ENCODE measurements at regions not wholly inside any gene's neighbourhood (a gene's known extent, or its start where the extent isn't known, plus 50 kb on each side); places are given as distances from the start of the nearest gene placed in this dataset.

GRCh38 chr2:191573216-191573615, 104.7 kb upstream of the NABP1 start:
- no peak overlapping the region for H3K27ac Mint-ChIP-seq
- ChIA-PET POLR2A (interaction anchor here (1.3 to 1.6 kb wide), 2 partner anchors 44 to 105 kb away, joined by 4 to 5 read pairs; partner anchors contain the start of gene NABP1), CTCF (no interaction called here)
- H3K4me1 Mint-ChIP-seq (ENCODE audit: low read depth) = peaks cover 19% of the 10 kb centered on the region
- Histone ChIP-seq H3K27me3 (ENCODE audit: control insufficient read depth in 1 of 2, insufficient read depth in 2 of 2, low read length in 2 of 2) (no peaks in the 10 kb centered on the region), H3K36me3 (ENCODE audit: insufficient read depth, low read length) (no peaks in the 10 kb centered on the region), H3K4me1 (ENCODE audit: insufficient read depth, low read length) (peaks cover 8% of the 10 kb centered on the region), H3K9me3 (ENCODE audit: control insufficient read depth in 1 of 2, insufficient read depth in 1 of 2, low read length in 2 of 2) (no peaks in the 10 kb centered on the region), H3K27ac (ENCODE audit: low read depth in 1 of 2, low read length in 2 of 2) (no peak overlapping the region), H3K4me3 (ENCODE audit: low read length) (no peak overlapping the region)
- no peak overlapping the region for H3K4me3 Mint-ChIP-seq
- H3K27me3 Mint-ChIP-seq = no peaks in the 10 kb centered on the region
- no peaks in the 10 kb centered on the region for H3K9me3 Mint-ChIP-seq
- no peak for TF ChIP-seq CTCF (IDR thresholded peaks at IDR 0.05)
- intact Hi-C loops (cut with DNase I, micrococcal nuclease) = loop anchor here in 1 of 2 experiments (5.0 kb wide), 2 partner anchors 44 to 104 kb away; partner anchors contain the start of gene NABP1
- DNase-seq (no peak), ATAC-seq (ENCODE audit: poor library complexity) (no peak)
- no peaks in the 10 kb centered on the region for H3K36me3 Mint-ChIP-seq (ENCODE audit: low read depth)

GRCh38 chr2:191574232-191574631, 103.7 kb upstream of the NABP1 start:
- intact Hi-C loops (cut with DNase I, micrococcal nuclease) = loop anchor here in 1 of 2 experiments (5.0 kb wide), 2 partner anchors 43 to 103 kb away; partner anchors contain the start of gene NABP1
- H3K27ac ChIP-seq (ENCODE audit: low read depth in 1 of 2, low read length in 2 of 2) = no peak overlapping the region
- H3K9me3 ChIP-seq (ENCODE audit: control insufficient read depth in 1 of 2, insufficient read depth in 1 of 2, low read length in 2 of 2) = no peaks in the 10 kb centered on the region
- peaks cover 19% of the 10 kb centered on the region for H3K4me1 Mint-ChIP-seq (ENCODE audit: low read depth)
- no peak overlapping the region for H3K27ac Mint-ChIP-seq
- DNase-seq (no peak), ATAC-seq (ENCODE audit: poor library complexity) (no peak)
- H3K36me3 Mint-ChIP-seq (ENCODE audit: low read depth) = no peaks in the 10 kb centered on the region
- peaks cover 8% of the 10 kb centered on the region for H3K4me1 ChIP-seq (ENCODE audit: insufficient read depth, low read length)
- CTCF ChIA-PET = no interaction called here
- no peaks in the 10 kb centered on the region for H3K27me3 Mint-ChIP-seq
- TF ChIP-seq CTCF (IDR thresholded peaks at IDR 0.05) = no peak
- no peaks in the 10 kb centered on the region for H3K9me3 Mint-ChIP-seq
- H3K4me3 Mint-ChIP-seq = no peak overlapping the region
- POLR2A ChIA-PET = interaction anchor here (0.5 to 1.6 kb wide), 2 partner anchors 43 to 52 kb away, joined by 4 read pairs; no protein-coding TSS in a partner anchor
- no peaks in the 10 kb centered on the region for H3K36me3 ChIP-seq (ENCODE audit: insufficient read depth, low read length)
- no peaks in the 10 kb centered on the region for H3K27me3 ChIP-seq (ENCODE audit: control insufficient read depth in 1 of 2, insufficient read depth in 2 of 2, low read length in 2 of 2)
- H3K4me3 ChIP-seq (ENCODE audit: low read length) = no peak overlapping the region

GRCh38 chr2:191577605-191578004, 100.3 kb upstream of the NABP1 start:
- POLR2A ChIA-PET = no interaction called here

More at GRCh38 chr2:191577605-191578004, 100.3 kb upstream of the NABP1 start:
- Histone ChIP-seq H3K27ac (ENCODE audit: low read depth in 1 of 2, low read length in 2 of 2) (no peak overlapping the region), H3K4me1 (ENCODE audit: insufficient read depth, low read length) (no peaks in the 10 kb centered on the region), H3K9me3 (ENCODE audit: control insufficient read depth in 1 of 2, insufficient read depth in 1 of 2, low read length in 2 of 2) (no peaks in the 10 kb centered on the region), H3K27me3 (ENCODE audit: control insufficient read depth in 1 of 2, insufficient read depth in 2 of 2, low read length in 2 of 2) (no peaks in the 10 kb centered on the region), H3K4me3 (ENCODE audit: low read length) (no peak overlapping the region), H3K36me3 (ENCODE audit: insufficient read depth, low read length) (no peaks in the 10 kb centered on the region)
- Mint-ChIP-seq H3K4me3 (no peak overlapping the region), H3K9me3 (no peaks in the 10 kb centered on the region), H3K27ac (no peak overlapping the region), H3K36me3 (ENCODE audit: low read depth) (no peaks in the 10 kb centered on the region), H3K27me3 (no peaks in the 10 kb centered on the region), H3K4me1 (ENCODE audit: low read depth) (no peaks in the 10 kb centered on the region)
- intact Hi-C loops (cut with DNase I, micrococcal nuclease) = no loop called here
- no peak for TF ChIP-seq CTCF (IDR thresholded peaks at IDR 0.05)
- no peak for DNase-seq
- CTCF ChIA-PET = no interaction called here
- no peak for ATAC-seq (ENCODE audit: poor library complexity)

All from CD4-positive, alpha-beta T cell (primary cell).